ENCODE measurements at regions not wholly inside any gene's neighbourhood (a gene's known extent, or its start where the extent isn't known, plus 50 kb on each side); places are given as distances from the start of the nearest gene placed in this dataset.

DNA sequence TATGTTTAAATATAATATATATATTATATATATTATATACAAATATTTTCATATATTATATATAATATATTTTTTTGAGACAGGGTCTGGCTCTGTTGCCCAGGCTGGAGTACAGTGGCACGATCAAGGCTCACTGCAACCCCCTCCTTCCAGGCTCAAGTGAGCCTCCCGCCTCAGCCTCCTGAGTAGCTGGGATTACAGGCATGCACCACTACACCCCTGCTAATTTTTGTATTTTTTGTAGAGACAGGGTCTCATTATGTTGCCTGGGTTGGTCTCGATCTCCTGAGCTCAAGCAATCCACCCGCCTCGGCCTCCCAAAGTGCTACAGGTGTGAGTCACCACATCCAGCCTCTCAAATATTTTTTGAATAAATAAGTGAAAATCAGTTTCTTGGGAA is 215.5 kb downstream of the GATA3 start:
- no peaks in the 10 kb centered on the region for H3K9me3 ChIP-seq (replicated peaks; ENCODE audit: control insufficient read depth, insufficient read depth, low read length)
- H3K4me3 ChIP-seq: no peak overlapping the region
- intact Hi-C loops (cut with micrococcal nuclease; ENCODE audit: unreplicated experiment): loop anchor here (10.0 kb wide), 1 partner anchor 65 kb away; no protein-coding TSS in a partner anchor
- no peaks in the 10 kb centered on the region for H3K4me1 ChIP-seq (ENCODE audit: control insufficient read depth, insufficient read depth, low read length)
- ATAC-seq (no peak), FAIRE-seq (no peak), DNase-seq (ENCODE audit: low read depth, low spot score) (no peak)
- WGBS (ENCODE audit: insufficient coverage, insufficient replicate concordance, low lambda C conversion rate, missing lambda C conversion rate): 60% methylated on average over 5 of the region's 5 CpGs
- H3K79me2 ChIP-seq (ENCODE audit: control insufficient read depth, insufficient read depth, low read length): no peaks in the 10 kb centered on the region
- no peaks in the 10 kb centered on the region for H4K20me1 ChIP-seq (ENCODE audit: control insufficient read depth, insufficient read depth)
- ChIA-PET CTCF (interaction anchor here (0.8 kb wide), 1 partner anchor 9 kb away, joined by 4 read pairs; no protein-coding TSS in a partner anchor), RAD21 (ENCODE audit: unreplicated experiment) (no interaction called here), SMC1A (ENCODE audit: uncharacterized antibody, unreplicated experiment) (no interaction called here), POLR2A (no interaction called here)
- no peaks in the 10 kb centered on the region for H3K36me3 ChIP-seq (ENCODE audit: control insufficient read depth in 2 of 2, insufficient read depth in 2 of 2, low read length in 1 of 2)
- H3K4me2 ChIP-seq (ENCODE audit: control insufficient read depth, insufficient read depth): no peak overlapping the region
- in situ Hi-C loops (cut with MboI): no loop called here
- no TSS peak for BruUV-seq (replicated peaks)
- no peak overlapping the region for H2AFZ ChIP-seq (ENCODE audit: control insufficient read depth, low read depth, low read length)
- no peak overlapping the region for H3K27ac ChIP-seq (ENCODE audit: control insufficient read depth, insufficient read depth)
- H3K9ac ChIP-seq (ENCODE audit: control insufficient read depth, insufficient read depth, low read length): no peak overlapping the region
- H3K27me3 ChIP-seq (replicated peaks in 1 of 2; ENCODE audit: control insufficient read depth in 2 of 2, insufficient read depth in 2 of 2, low read length in 1 of 2): no peaks in the 10 kb centered on the region
- TF ChIP-seq RUNX3 (IDR thresholded peaks at IDR 0.05; ENCODE audit: low read length) (no peak), GATAD2B (conservative IDR thresholded peaks at IDR 0.05; ENCODE audit: low read depth) (no peak), SUZ12 (IDR thresholded peaks at IDR 0.05; ENCODE audit: unreplicated experiment) (no peak), RAD21 (IDR thresholded peaks at IDR 0.05; ENCODE audit: insufficient read depth, low read depth, low read length) (no peak), REST (IDR thresholded peaks at IDR 0.05; ENCODE audit: low read depth, low read length) (no peak), TCF7 (IDR thresholded peaks at IDR 0.05; ENCODE audit: borderline replicate concordance) (no peak), TCF12 (IDR thresholded peaks at IDR 0.05; ENCODE audit: low read depth, low read length) (no peak), PKNOX1 (IDR thresholded peaks at IDR 0.05) (no peak), MYB (IDR thresholded peaks at IDR 0.05; ENCODE audit: borderline replicate concordance, low read depth, low read length) (no peak), ZNF217 (IDR thresholded peaks at IDR 0.05) (no peak), MTA3 (IDR thresholded peaks at IDR 0.05; ENCODE audit: borderline replicate concordance, low read length) (no peak), ZNF207 (IDR thresholded peaks at IDR 0.05; ENCODE audit: borderline replicate concordance) (no peak), NFYB (IDR thresholded peaks at IDR 0.05; ENCODE audit: insufficient read depth, low read depth, low read length) (no peak)
- TF ChIP-seq, protein P1, sequence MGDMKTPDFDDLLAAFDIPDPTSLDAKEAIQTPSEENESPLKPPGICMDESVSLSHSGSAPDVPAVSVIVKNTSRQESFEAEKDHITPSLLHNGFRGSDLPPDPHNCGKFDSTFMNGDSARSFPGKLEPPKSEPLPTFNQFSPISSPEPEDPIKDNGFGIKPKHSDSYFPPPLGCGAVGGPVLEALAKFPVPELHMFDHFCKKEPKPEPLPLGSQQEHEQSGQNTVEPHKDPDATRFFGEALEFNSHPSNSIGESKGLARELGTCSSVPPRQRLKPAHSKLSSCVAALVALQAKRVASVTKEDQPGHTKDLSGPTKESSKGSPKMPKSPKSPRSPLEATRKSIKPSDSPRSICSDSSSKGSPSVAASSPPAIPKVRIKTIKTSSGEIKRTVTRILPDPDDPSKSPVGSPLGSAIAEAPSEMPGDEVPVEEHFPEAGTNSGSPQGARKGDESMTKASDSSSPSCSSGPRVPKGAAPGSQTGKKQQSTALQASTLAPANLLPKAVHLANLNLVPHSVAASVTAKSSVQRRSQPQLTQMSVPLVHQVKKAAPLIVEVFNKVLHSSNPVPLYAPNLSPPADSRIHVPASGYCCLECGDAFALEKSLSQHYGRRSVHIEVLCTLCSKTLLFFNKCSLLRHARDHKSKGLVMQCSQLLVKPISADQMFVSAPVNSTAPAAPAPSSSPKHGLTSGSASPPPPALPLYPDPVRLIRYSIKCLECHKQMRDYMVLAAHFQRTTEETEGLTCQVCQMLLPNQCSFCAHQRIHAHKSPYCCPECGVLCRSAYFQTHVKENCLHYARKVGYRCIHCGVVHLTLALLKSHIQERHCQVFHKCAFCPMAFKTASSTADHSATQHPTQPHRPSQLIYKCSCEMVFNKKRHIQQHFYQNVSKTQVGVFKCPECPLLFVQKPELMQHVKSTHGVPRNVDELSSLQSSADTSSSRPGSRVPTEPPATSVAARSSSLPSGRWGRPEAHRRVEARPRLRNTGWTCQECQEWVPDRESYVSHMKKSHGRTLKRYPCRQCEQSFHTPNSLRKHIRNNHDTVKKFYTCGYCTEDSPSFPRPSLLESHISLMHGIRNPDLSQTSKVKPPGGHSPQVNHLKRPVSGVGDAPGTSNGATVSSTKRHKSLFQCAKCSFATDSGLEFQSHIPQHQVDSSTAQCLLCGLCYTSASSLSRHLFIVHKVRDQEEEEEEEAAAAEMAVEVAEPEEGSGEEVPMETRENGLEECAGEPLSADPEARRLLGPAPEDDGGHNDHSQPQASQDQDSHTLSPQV (IDR thresholded peaks at IDR 0.05): no peak
- TF ChIP-seq, protein P2, sequence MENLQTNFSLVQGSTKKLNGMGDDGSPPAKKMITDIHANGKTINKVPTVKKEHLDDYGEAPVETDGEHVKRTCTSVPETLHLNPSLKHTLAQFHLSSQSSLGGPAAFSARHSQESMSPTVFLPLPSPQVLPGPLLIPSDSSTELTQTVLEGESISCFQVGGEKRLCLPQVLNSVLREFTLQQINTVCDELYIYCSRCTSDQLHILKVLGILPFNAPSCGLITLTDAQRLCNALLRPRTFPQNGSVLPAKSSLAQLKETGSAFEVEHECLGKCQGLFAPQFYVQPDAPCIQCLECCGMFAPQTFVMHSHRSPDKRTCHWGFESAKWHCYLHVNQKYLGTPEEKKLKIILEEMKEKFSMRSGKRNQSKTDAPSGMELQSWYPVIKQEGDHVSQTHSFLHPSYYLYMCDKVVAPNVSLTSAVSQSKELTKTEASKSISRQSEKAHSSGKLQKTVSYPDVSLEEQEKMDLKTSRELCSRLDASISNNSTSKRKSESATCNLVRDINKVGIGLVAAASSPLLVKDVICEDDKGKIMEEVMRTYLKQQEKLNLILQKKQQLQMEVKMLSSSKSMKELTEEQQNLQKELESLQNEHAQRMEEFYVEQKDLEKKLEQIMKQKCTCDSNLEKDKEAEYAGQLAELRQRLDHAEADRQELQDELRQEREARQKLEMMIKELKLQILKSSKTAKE (IDR thresholded peaks at IDR 0.05; ENCODE audit: low read depth, poor library complexity, severe bottlenecking): no peak
